ENCODE measurements at regions not wholly inside any gene's neighbourhood (a gene's known extent, or its start where the extent isn't known, plus 50 kb on each side); places are given as distances from the start of the nearest gene placed in this dataset.

DNA sequence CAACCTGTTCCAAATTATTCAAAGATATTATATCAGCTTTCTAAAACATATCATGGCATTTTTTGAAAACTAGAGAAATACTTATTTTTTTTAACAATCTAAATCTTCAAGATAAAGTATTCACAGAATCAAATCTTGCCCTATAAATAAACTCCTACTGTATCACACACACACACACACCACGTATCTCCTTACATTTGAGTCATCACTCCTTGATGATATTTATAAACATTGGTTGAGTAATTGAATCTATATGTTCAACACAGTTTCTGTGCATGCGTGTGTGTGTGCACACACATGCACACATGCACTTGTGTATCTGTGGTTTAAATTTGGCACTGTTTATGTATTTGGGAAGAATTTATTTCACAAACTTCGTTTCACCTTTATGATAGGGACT lies 1716.4 kb downstream of the EFNA5 start (continued):
- TF ChIP-seq PPARA (CRISPR knock-in tag; IDR thresholded peaks at IDR 0.05; ENCODE audit: borderline replicate concordance), result no peak

DNA sequence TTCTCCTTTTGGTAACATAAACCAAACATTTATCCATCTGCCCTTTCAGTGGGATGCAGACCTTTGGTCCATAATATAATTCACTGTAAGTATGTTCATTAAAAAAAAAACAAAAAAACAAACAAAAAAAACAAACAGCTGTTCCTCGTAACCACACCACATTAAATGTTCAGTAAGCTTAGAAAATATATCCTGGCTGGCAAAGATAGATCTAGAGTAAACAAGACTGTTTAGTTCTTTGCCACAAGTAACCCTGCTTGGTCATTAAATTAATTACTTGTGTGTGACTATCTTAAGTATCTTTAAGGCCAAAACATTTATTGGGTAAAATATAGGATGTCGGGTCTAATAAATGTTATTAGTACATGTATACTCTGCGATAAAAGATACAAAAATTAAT lies 1717.1 kb downstream of the EFNA5 start:
- ATAC-seq, result no peak
- TF ChIP-seq CSDC2 (CRISPR knock-in tag; IDR thresholded peaks at IDR 0.05), result no peak
- TF ChIP-seq ZFP30 (CRISPR knock-in tag; IDR thresholded peaks at IDR 0.05), result no peak
- TF ChIP-seq BACH2 (CRISPR knock-in tag; IDR thresholded peaks at IDR 0.05; ENCODE audit: borderline replicate concordance), result no peak
- no peak for TF ChIP-seq ESRRG (CRISPR knock-in tag; IDR thresholded peaks at IDR 0.05)
- no peak for TF ChIP-seq TCF4 (CRISPR knock-in tag; IDR thresholded peaks at IDR 0.05; ENCODE audit: borderline replicate concordance)
- TF ChIP-seq, protein P1, sequence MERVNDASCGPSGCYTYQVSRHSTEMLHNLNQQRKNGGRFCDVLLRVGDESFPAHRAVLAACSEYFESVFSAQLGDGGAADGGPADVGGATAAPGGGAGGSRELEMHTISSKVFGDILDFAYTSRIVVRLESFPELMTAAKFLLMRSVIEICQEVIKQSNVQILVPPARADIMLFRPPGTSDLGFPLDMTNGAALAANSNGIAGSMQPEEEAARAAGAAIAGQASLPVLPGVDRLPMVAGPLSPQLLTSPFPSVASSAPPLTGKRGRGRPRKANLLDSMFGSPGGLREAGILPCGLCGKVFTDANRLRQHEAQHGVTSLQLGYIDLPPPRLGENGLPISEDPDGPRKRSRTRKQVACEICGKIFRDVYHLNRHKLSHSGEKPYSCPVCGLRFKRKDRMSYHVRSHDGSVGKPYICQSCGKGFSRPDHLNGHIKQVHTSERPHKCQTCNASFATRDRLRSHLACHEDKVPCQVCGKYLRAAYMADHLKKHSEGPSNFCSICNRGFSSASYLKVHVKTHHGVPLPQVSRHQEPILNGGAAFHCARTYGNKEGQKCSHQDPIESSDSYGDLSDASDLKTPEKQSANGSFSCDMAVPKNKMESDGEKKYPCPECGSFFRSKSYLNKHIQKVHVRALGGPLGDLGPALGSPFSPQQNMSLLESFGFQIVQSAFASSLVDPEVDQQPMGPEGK (CRISPR knock-in tag; IDR thresholded peaks at IDR 0.05; ENCODE audit: borderline replicate concordance), result no peak
- TF ChIP-seq, protein P2, sequence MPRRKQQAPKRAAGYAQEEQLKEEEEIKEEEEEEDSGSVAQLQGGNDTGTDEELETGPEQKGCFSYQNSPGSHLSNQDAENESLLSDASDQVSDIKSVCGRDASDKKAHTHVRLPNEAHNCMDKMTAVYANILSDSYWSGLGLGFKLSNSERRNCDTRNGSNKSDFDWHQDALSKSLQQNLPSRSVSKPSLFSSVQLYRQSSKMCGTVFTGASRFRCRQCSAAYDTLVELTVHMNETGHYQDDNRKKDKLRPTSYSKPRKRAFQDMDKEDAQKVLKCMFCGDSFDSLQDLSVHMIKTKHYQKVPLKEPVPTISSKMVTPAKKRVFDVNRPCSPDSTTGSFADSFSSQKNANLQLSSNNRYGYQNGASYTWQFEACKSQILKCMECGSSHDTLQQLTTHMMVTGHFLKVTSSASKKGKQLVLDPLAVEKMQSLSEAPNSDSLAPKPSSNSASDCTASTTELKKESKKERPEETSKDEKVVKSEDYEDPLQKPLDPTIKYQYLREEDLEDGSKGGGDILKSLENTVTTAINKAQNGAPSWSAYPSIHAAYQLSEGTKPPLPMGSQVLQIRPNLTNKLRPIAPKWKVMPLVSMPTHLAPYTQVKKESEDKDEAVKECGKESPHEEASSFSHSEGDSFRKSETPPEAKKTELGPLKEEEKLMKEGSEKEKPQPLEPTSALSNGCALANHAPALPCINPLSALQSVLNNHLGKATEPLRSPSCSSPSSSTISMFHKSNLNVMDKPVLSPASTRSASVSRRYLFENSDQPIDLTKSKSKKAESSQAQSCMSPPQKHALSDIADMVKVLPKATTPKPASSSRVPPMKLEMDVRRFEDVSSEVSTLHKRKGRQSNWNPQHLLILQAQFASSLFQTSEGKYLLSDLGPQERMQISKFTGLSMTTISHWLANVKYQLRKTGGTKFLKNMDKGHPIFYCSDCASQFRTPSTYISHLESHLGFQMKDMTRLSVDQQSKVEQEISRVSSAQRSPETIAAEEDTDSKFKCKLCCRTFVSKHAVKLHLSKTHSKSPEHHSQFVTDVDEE (CRISPR knock-in tag; IDR thresholded peaks at IDR 0.05), result no peak
- TF ChIP-seq RARB (CRISPR knock-in tag; IDR thresholded peaks at IDR 0.05), result no peak
- no peak for TF ChIP-seq ARNTL (CRISPR knock-in tag; IDR thresholded peaks at IDR 0.05; ENCODE audit: borderline replicate concordance, low read depth)
- TF ChIP-seq ZNF70 (CRISPR knock-in tag; IDR thresholded peaks at IDR 0.05), result no peak
- no peak for TF ChIP-seq ZNF565 (CRISPR knock-in tag; conservative IDR thresholded peaks at IDR 0.05; ENCODE audit: low read depth)

DNA sequence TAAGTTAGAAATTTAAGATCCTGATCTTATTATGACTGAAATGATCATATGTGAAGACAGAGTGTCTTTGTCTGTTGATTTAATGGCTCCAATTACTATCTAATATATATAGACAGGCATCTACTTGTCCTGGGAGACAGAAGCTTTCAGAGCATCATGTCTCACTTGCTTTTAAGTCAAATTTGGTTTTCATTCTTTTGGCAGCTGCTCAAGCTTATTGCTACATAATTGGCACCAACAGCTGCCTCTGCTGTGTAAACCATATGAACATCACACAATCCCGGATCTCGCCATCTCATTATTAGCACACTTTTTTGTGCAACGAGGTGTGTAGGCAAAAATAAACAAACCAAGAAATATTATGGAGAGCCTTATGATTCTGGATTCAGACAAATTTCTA lies 1717.9 kb downstream of the EFNA5 start:
- TF ChIP-seq ZNF70 (CRISPR knock-in tag; IDR thresholded peaks at IDR 0.05), result no peak
- TF ChIP-seq ZFP30 (CRISPR knock-in tag; IDR thresholded peaks at IDR 0.05), result no peak
- no peak for TF ChIP-seq ISL1 (CRISPR knock-in tag; IDR thresholded peaks at IDR 0.05)
- TF ChIP-seq PPARA (CRISPR knock-in tag; IDR thresholded peaks at IDR 0.05; ENCODE audit: borderline replicate concordance), result no peak
- TF ChIP-seq, protein P3, sequence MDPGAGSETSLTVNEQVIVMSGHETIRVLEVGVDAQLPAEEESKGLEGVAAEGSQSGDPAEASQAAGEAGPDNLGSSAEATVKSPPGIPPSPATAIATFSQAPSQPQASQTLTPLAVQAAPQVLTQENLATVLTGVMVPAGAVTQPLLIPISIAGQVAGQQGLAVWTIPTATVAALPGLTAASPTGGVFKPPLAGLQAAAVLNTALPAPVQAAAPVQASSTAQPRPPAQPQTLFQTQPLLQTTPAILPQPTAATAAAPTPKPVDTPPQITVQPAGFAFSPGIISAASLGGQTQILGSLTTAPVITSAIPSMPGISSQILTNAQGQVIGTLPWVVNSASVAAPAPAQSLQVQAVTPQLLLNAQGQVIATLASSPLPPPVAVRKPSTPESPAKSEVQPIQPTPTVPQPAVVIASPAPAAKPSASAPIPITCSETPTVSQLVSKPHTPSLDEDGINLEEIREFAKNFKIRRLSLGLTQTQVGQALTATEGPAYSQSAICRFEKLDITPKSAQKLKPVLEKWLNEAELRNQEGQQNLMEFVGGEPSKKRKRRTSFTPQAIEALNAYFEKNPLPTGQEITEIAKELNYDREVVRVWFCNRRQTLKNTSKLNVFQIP (CRISPR knock-in tag; IDR thresholded peaks at IDR 0.05; ENCODE audit: borderline replicate concordance, low read depth), result no peak
- no peak for TF ChIP-seq ZFP3 (CRISPR knock-in tag; IDR thresholded peaks at IDR 0.05)
- TF ChIP-seq, protein P1 (CRISPR knock-in tag; IDR thresholded peaks at IDR 0.05; ENCODE audit: borderline replicate concordance), result no peak
- TF ChIP-seq, protein P2 (CRISPR knock-in tag; IDR thresholded peaks at IDR 0.05), result no peak
- TF ChIP-seq RARB (CRISPR knock-in tag; IDR thresholded peaks at IDR 0.05), result no peak
- TF ChIP-seq OSR1 (CRISPR knock-in tag; IDR thresholded peaks at IDR 0.05), result no peak
- TF ChIP-seq ZNF565 (CRISPR knock-in tag; conservative IDR thresholded peaks at IDR 0.05; ENCODE audit: low read depth), result no peak
- TF ChIP-seq TCF4 (CRISPR knock-in tag; IDR thresholded peaks at IDR 0.05; ENCODE audit: borderline replicate concordance), result no peak
- TF ChIP-seq ARNTL (CRISPR knock-in tag; IDR thresholded peaks at IDR 0.05; ENCODE audit: borderline replicate concordance, low read depth), result no peak
- no peak for TF ChIP-seq BACH2 (CRISPR knock-in tag; IDR thresholded peaks at IDR 0.05; ENCODE audit: borderline replicate concordance)
- no peak for ATAC-seq
